ENCODE measurements at regions not wholly inside any gene's neighbourhood (a gene's known extent, or its start where the extent isn't known, plus 50 kb on each side); places are given as distances from the start of the nearest gene placed in this dataset.
"Not testable (repeated sequence)": the region's sequence is repeated elsewhere in the genome, so short reads cannot be mapped to it uniquely, and the experiment has no call there.

DNA sequence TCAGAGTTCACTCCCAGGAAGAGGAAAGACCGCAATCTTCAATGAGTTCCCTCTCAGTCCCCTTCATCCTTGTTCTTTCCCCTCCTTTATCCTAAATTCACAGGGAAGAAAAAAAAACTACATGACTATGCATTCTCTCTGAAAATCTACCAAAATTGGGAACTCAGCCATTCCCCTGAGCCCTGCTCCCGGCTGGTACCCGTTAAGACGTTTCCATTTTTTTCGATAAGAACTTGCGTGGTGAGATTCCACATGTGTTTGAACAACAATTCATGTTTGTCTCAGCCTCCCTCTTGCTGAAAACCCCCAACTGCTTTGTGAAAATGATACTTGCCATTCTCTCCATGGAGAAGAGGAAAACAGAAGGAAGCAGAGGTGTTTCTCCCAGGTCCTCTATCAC lies 318.7 kb upstream of the ID2 start:
- DNase-seq = no peak

DNA sequence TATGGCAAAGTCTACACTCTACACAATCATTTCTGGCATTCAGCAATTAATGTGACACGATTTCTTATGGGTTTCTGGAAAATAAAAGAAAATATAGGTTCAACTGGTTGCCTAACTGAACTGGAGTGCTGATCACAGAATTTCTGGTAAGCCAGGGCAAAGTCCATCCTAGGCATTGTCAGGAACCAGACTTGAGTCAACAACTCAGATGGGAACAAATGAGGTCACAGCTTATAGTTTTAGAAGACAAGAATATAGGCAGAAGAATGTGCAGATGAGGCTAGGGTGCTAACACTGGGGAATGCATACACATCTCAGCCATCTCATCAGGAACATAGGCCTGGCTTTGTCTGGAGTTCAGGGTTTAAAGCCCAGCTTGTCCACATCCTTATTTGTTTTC lies 317.2 kb upstream of the ID2 start:
- DNase-seq = no peak

DNA sequence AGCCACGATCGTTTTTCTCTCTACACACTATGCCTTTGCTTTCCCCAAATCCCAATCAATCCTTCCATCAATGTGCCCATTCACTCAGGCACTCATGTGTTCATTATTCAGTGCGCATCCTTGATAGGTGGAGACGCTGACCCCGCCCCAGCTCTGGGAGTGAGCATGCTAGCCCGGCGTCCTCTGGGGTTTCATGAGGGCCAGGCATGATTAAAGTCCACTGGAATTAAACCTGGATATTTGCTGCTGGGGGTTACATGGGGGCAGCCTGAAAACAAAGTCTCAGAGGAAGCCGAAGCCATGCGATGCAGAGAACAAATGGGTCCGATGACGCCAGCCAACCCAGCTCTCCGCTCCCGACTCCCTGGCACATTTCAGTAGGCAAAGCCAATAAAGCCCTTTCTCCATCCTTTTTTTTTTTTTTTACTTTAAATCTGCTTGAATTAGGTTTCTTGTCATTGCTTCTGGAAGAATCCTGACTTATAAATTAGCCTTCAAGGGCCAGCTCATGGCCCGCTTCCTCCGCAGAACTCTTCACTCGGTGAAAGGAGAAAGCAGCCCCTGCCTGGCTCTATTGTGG lies 316.4 kb upstream of the ID2 start:
- DNase-seq = no peak

GRCh38 chr2:8367833-8368232 lies 314.0 kb upstream of the ID2 start:
- DNase-seq = no peak

- no peak for DNase-seq
These were observed 313.4 kb upstream of the ID2 start for GRCh38 chr2:8368463-8368862.

GRCh38 chr2:8369522-8369921 lies 312.3 kb upstream of the ID2 start:
- no peak for DNase-seq

DNA sequence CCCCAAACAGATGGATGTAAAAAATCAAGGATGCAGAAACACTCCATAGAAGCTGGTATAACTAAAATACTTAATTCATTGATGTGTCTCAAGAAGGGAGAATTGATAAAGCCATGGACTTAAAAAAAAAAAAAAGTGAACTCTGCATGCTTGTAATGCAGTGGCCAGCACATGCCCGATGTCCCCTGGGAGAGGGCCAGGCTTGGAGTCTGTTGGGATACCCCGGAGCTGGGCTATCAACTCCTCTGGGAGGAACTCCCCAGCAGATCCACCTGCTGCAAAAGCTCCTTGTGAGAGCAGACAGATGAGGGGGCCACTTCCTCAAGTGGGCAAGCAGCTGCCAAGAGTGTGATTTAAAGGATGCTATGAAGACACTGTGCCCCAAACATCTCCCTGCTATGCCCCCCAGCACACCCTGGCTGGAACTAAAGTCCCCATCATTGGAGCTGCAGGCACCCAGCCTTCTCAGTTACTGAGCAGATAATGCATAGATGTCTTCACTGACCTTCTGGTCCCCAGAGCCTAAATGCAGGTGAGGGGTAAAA lies 311.5 kb upstream of the ID2 start:
- no peak for DNase-seq

- no peak for DNase-seq
These were observed 310.2 kb upstream of the ID2 start for GRCh38 chr2:8371653-8372052.

DNA sequence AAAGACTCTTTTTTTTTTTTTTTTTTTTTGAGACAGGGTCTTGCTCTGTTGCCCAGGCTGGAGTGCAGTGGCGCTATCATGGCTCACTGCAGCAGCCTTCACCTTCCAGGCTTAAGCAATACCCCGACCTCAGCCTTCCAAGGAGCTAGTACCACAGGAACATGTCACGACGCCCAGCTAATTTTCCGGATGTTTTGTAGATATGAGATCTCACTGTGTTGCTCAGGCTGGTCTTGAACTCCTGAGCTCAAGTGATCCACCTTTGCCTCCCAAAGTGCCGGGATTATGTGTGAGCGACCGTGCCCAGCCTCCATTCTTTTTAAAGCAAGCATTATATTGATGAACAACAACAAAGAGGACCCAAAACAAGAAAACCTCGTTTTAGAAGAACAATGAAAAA lies 307.1 kb upstream of the ID2 start:
- no peak for DNase-seq

GRCh38 chr2:8376603-8377410 lies 305.0 kb upstream of the ID2 start:
- DNase-seq = no peak

GRCh38 chr2:8378016-8378810 lies 303.6 kb upstream of the ID2 start:
- no peak for DNase-seq

- no peak for DNase-seq
These were observed 302.7 kb upstream of the ID2 start for GRCh38 chr2:8379128-8379527.

DNA sequence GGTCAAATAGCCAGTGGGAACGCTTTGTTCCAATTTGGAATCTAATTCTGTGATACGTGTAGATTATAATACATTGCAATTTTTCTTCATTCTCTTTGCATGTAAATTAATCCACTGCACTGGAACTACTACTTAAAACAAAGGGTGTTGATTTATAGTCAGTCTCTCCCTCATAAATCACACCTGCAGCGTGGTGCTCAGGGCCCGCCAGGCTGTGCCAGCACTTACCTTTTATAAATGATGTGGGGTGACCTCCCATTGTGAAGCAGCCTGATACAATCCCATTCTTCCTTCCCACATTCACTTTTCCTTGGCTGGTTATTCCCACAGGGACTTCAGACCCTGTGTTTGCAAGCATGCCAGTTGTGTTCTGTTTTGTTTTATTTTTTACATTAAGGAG lies 302.3 kb upstream of the ID2 start:
- no peak for DNase-seq

DNA sequence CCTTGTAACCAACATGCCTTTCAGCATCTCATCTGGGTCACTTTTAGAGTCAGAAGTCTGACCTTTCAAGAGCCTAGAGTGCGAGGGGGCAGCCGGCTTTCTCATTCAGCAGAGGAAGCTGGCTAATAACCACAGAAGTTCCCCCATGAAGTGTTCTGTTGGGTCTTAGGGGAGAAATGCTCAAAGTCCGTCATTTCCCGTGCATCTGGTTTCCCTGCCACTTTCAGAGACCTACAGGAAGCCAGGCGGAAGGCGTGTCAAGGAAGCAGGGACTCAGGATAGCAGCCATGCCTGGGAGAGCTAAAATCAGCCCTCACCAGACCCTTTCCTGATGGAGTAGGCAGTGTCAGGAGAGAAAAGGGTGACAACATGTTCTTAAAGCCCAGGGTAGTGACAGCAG lies 301.8 kb upstream of the ID2 start:
- DNase-seq = peak in 1 of 3 donors; percentile 61

DNA sequence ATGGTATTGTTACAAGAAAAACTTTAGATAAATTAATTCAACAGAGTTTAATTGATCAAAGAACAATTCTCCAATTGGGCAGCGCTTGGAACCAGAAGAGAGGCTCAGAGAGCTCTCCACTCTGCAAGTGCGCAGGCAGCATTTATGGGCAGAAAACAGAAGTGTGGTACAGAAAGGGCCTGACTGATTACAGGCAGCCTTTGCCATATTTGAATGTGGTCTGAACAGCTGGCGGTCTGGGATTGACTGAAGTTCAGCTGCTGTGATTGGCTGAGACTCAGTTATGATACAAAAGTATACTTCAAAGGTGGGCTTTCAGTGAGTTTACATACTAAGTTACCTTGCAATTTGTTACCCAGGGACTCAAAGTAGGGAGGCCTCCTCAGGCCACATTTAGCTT lies 301.3 kb upstream of the ID2 start:
- no peak for DNase-seq

DNA sequence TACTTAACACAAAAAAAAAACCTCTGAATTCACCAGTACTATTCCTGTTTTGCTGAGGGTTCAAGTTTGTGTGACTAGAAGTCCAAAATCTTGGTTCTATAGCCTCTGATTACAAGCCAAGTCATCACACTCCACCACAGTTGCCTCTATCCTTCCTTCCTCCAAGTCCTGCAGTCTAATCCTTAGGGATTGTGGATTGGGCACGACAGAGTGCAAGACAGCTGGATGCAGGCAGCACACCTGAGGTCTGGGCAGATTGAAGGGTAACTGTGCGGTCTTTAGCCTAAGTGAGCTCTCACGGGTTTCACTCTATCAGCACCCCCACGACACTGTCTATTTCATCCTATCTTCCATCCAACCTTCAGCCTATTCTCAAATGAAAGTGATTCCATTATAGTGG lies 299.4 kb upstream of the ID2 start:
- DNase-seq = no peak

GRCh38 chr2:8386748-8387147 lies 295.1 kb upstream of the ID2 start:
- DNase-seq = not testable (repeated sequence)

GRCh38 chr2:8388781-8389180 lies 293.1 kb upstream of the ID2 start:
- DNase-seq = no peak

DNA sequence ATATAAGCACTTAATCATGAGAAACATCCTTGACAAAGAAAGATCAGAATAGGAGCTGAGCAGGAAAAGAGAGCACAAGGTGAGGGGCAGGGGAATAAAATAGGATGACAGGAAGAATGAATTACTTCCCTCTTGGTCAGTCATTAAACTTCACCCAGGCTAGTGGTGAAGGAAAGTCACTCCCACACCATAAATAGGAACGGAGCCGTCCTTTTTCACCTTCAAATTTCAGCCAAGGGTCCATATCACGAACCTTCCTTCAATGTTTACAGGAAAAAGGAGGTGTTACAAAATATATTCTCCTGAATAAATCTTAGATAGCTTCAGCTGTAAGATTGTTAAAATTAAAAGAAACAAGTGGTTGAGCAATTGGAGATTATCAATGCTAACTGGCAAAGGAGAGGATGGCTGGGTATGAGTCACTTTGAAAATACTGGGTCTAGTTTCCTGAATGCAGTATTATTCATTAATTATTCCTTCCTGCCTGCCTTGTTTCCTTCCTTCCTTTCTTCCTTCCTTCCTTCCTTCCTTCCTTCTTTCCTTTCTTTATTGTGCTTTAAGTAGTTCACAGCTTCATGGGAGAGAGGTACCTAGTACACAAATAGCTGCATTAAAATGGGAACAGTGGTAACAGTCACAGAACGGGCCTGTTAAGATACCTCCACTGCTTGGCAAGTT lies 292.3 kb upstream of the ID2 start:
- no peak for DNase-seq

- DNase-seq = no peak
These were observed 290.7 kb upstream of the ID2 start for GRCh38 chr2:8391126-8391525.

GRCh38 chr2:8391584-8391983 lies 290.3 kb upstream of the ID2 start:
- DNase-seq = no peak
